Karpas-422 (cell line): ENCODE measurements at regions not wholly inside any gene's neighbourhood (a gene's known extent, or its start where the extent isn't known, plus 50 kb on each side); places are given as distances from the start of the nearest gene placed in this dataset.

ENCODE experiments used
- DNase-seq: peaks from one replicate; pipeline ENCODE4 v3.0.0-alpha.2; 2015
- H2AFZ ChIP-seq: fragments of 200-600 bp; sonication (generic); 2 replicates; pipeline ENCODE4 v1.6.1; 2014; ENCODE audit warnings: antibody characterized with exemption, low read length, mixed read lengths
- H3K27ac ChIP-seq: fragments of 200-600 bp; sonication (generic); 2 replicates; pipeline ENCODE4 v1.5.1; 2014; ENCODE audit warnings: mild to moderate bottlenecking, low read length, moderate library complexity
- H3K27me3 ChIP-seq: fragments of 200-600 bp; sonication (generic); 2 replicates; pipeline ENCODE4 v1.6.1; 2014; ENCODE audit warnings: low read length, mixed read lengths
- H3K36me3 ChIP-seq: fragments of 200-600 bp; sonication (generic); 2 replicates; pipeline ENCODE4 v1.6.1; 2014; ENCODE audit warnings: low read length, mixed read lengths; ENCODE audit not compliant: insufficient read depth
- H3K4me1 ChIP-seq: fragments of 200-600 bp; sonication (generic); 2 replicates; pipeline ENCODE4 v1.6.1; 2014; ENCODE audit warnings: mild to moderate bottlenecking, low read length, mixed read lengths
- H3K4me2 ChIP-seq: fragments of 200-600 bp; sonication (generic); 2 replicates; pipeline ENCODE4 v1.6.1; 2014; ENCODE audit warnings: low read length, low read depth, mild to moderate bottlenecking; ENCODE audit not compliant: poor library complexity, severe bottlenecking
- H3K4me3 ChIP-seq: fragments of 200-600 bp; sonication (generic); 2 replicates; pipeline ENCODE4 v1.5.1; 2014; ENCODE audit warnings: mild to moderate bottlenecking, antibody characterized with exemption, low read length, mixed read lengths
- H3K79me2 ChIP-seq: fragments of 200-600 bp; sonication (generic); 2 replicates; pipeline ENCODE4 v1.6.1; 2014; ENCODE audit warnings: mild to moderate bottlenecking, low read length, mixed read lengths
- H3K9ac ChIP-seq: fragments of 200-600 bp; sonication (generic); 2 replicates; pipeline ENCODE4 v1.6.0; 2014; ENCODE audit warnings: low read length
- H3K9me2 ChIP-seq: fragments of 200-600 bp; sonication (generic), shearing (Covaris generic); replicated peaks from 2 replicates; pipeline ENCODE4 v1.6.0; 2014; ENCODE audit warnings: mild to moderate bottlenecking, low read length, moderate library complexity; ENCODE audit not compliant: insufficient read depth
- H3K9me3 ChIP-seq: fragments of 300-700, 200-600 bp; sonication (generic); 2 replicates; pipeline ENCODE4 v1.6.1; 2014; ENCODE audit warnings: low read length, mixed read lengths
- H4K20me1 ChIP-seq: fragments of 200-600 bp; sonication (generic); 2 replicates; pipeline ENCODE4 v1.6.1; 2014; ENCODE audit warnings: mild to moderate bottlenecking, antibody characterized with exemption, low read length, low read depth; ENCODE audit not compliant: insufficient read depth

DNA sequence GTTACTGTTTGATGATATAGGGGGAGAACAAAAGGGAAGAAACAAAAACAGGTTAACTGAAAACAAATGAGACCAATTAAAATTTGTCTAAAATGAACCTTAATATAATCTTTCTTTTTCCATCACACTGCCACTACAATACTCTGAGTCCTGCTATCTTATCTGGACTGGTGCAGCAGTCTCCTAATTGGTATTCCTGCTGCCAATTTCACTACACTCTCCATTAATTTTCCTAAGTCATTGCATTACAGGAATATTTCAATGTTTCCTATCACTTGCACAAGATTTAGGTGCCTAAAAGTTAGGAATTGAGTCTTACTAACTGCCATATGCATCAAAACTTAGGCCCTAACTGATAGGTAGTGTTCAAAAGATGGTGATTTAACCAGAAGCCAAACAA lies 884.9 kb upstream of the MGAT4C start:
- H3K27me3 ChIP-seq: no peaks in the 10 kb centered on the region
- H3K4me2 ChIP-seq: no peak overlapping the region
- H3K79me2 ChIP-seq: no peaks in the 10 kb centered on the region
- H3K4me1 ChIP-seq: no peaks in the 10 kb centered on the region
- no peak overlapping the region for H3K9ac ChIP-seq
- H2AFZ ChIP-seq: no peak overlapping the region
- H3K9me3 ChIP-seq: peaks cover 19% of the 10 kb centered on the region
- no peak for DNase-seq
- H3K36me3 ChIP-seq: no peaks in the 10 kb centered on the region
- no peak overlapping the region for H3K27ac ChIP-seq
- no peaks in the 10 kb centered on the region for H3K9me2 ChIP-seq
- H4K20me1 ChIP-seq: no peaks in the 10 kb centered on the region
- H3K4me3 ChIP-seq: no peak overlapping the region

DNA sequence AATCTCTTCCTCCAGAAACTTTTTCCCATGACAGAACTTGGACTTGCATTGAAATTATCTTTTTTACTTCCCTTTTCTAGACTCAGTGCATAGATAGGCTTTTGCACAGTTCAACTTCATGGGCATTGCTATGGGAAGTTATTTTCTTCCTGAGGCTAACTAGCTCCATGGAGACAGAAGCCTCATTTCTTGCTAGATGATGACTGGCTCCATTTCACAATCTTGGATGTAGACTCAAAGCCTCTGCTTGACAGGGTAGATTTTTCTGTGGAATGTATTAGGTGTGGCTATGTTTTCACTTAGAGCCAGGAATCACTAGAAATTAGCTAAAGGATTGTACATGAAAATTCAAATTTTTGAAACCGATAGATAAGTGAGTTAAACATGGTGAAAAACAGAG lies 884.1 kb upstream of the MGAT4C start:
- no peak for DNase-seq
- H3K79me2 ChIP-seq: no peaks in the 10 kb centered on the region
- peaks cover 19% of the 10 kb centered on the region for H3K9me3 ChIP-seq
- H2AFZ ChIP-seq: no peak overlapping the region
- H3K4me1 ChIP-seq: no peaks in the 10 kb centered on the region
- no peaks in the 10 kb centered on the region for H3K9me2 ChIP-seq
- no peak overlapping the region for H3K4me2 ChIP-seq
- no peak overlapping the region for H3K27ac ChIP-seq
- H4K20me1 ChIP-seq: no peaks in the 10 kb centered on the region
- H3K4me3 ChIP-seq: no peak overlapping the region
- H3K27me3 ChIP-seq: no peaks in the 10 kb centered on the region
- no peaks in the 10 kb centered on the region for H3K36me3 ChIP-seq
- no peak overlapping the region for H3K9ac ChIP-seq

DNA sequence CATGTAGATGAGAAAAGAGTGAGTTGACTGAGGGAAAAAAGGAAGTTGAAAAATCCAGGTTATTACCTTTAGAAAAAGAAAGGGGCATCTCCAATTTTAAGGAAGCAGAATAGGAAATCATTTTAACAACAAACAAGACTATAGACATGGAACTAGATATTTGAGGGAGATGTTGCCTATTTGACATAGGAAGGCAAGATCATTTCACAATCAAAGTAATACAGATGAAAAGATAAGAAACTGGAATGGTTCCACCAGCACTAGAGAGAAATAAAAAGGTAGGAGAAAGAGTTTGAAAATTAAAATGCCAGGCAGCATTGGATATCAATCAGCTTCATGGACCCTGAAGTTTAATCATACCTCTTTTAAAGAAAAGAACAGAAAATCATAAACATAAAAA lies 881.0 kb upstream of the MGAT4C start:
- Histone ChIP-seq H3K36me3 (no peaks in the 10 kb centered on the region), H3K79me2 (no peaks in the 10 kb centered on the region), H3K27me3 (no peaks in the 10 kb centered on the region), H3K9me3 (peaks cover 27% of the 10 kb centered on the region), H2AFZ (no peak overlapping the region), H3K4me3 (no peak overlapping the region), H4K20me1 (no peaks in the 10 kb centered on the region), H3K4me2 (no peak overlapping the region), H3K9ac (no peak overlapping the region), H3K4me1 (no peaks in the 10 kb centered on the region), H3K27ac (no peak overlapping the region), H3K9me2 (0 out of 2 replicates have a peak, but pooled peaks cover 3% of the 10 kb centered on the region)
- DNase-seq: no peak

DNA sequence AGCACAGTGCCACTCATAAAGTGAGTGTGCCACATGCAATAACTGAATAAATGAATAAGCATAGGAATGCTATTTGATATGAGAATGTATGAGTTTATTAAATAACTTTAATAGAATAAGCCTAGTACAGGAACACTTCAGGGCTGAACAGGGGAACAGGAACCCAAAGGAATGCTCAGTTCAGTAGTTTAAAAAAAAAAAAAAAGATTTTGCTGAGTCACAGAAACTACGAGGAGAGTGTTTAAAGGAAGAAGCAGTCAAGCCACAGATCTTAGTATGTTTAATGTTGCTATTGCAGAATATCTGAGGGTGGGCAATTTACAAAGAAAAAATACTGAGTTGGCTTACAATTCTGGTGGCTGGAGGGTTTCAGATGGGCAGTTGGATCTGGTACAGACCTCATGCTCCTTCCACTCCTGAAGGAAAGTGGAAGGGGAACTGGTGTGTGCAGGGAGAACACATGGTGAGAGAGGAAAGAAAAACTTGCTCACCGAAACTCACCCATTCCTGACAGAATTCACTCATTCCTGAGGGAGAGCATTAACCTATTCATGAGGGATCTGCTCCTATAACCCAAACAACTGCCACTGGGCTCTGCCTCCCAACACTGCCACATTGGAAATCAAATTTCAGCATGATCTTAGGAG lies 880.3 kb upstream of the MGAT4C start:
- no peak overlapping the region for H3K9ac ChIP-seq
- H3K9me2 ChIP-seq: 0 out of 2 replicates have a peak, but pooled peaks cover 3% of the 10 kb centered on the region
- no peak overlapping the region for H3K4me2 ChIP-seq
- H3K4me1 ChIP-seq: no peaks in the 10 kb centered on the region
- no peaks in the 10 kb centered on the region for H3K79me2 ChIP-seq
- H3K9me3 ChIP-seq: peaks cover 30% of the 10 kb centered on the region
- H3K27ac ChIP-seq: no peak overlapping the region
- no peaks in the 10 kb centered on the region for H4K20me1 ChIP-seq
- H3K36me3 ChIP-seq: no peaks in the 10 kb centered on the region
- no peak for DNase-seq
- H3K27me3 ChIP-seq: no peaks in the 10 kb centered on the region
- no peak overlapping the region for H2AFZ ChIP-seq
- no peak overlapping the region for H3K4me3 ChIP-seq

DNA sequence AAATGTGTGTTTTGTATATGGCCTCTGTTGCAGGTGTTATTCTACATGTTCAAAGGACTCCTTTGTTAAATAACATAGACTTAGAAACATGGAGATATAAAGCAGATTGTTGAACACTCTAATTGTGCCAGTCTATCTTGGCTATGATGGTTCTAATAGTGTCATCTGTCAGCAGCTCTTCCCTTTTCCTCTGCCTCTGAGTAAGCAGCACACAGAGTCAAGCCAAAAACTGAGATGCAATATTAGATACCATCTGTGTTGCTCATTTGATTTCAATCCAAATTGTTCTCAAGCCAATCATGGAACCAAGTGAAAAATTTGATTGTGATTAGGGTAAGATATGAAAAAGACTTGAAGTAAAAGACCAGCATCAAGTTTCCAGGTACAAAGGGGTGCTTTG lies 871.1 kb upstream of the MGAT4C start:
- no peaks in the 10 kb centered on the region for H3K36me3 ChIP-seq
- DNase-seq: no peak

DNA sequence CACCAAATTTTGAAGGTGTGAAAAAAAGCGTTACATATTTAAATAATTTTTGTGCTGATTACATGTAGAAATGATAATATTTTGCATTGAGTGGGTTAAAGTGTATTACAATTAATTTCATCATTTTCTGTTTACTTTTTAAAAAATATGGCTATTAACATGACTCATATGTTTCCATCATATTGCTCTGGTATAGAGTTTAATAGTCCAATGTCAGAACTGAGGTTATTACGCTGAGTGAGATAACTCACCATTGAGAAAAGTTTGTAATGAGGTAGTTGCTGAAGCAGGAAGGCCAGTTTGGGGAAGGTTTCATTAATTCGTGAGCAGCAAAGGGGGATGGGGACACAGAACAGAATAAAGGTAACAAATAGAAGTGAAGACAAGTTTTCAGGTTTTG lies 865.7 kb upstream of the MGAT4C start:
- H2AFZ ChIP-seq: no peak overlapping the region
- H3K9ac ChIP-seq: no peak overlapping the region
- no peaks in the 10 kb centered on the region for H3K27me3 ChIP-seq
- no peaks in the 10 kb centered on the region for H4K20me1 ChIP-seq
- H3K4me2 ChIP-seq: no peak overlapping the region
- no peak overlapping the region for H3K4me3 ChIP-seq
- no peaks in the 10 kb centered on the region for H3K36me3 ChIP-seq
- no peak overlapping the region for H3K27ac ChIP-seq
- H3K4me1 ChIP-seq: no peaks in the 10 kb centered on the region
- H3K9me3 ChIP-seq: peaks cover 29% of the 10 kb centered on the region
- no peak for DNase-seq
- H3K79me2 ChIP-seq: no peaks in the 10 kb centered on the region
- H3K9me2 ChIP-seq: no peaks in the 10 kb centered on the region

More for the DNA sequence above, 871.1 kb upstream of the MGAT4C start:
- Histone ChIP-seq H3K4me2 (no peak overlapping the region), H3K27me3 (no peaks in the 10 kb centered on the region), H3K9ac (no peak overlapping the region), H4K20me1 (no peaks in the 10 kb centered on the region), H3K79me2 (no peaks in the 10 kb centered on the region), H3K9me2 (no peaks in the 10 kb centered on the region), H3K9me3 (peaks cover 35% of the 10 kb centered on the region), H3K27ac (no peak overlapping the region), H3K4me1 (no peaks in the 10 kb centered on the region), H2AFZ (no peak overlapping the region), H3K4me3 (no peak overlapping the region)

DNA sequence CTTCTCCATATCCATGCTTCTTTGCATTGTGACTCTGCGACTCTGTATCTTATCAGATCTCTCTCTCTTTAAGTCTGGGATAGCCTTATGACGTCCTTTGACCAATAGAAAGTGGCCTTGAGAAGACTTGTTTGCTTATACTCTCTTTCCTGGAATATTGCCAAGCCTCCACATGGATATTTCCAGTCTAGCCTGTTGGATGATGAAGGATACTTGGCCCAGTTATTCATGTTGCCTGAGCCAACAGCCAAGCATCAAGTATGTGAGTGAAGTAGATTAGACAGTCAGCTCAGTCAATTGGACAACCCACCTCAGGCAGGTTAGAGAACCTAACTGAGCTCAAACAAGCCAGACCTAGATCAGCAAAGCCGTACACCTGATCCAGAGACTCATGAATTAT lies 864.2 kb upstream of the MGAT4C start:
- H2AFZ ChIP-seq: no peak overlapping the region
- H3K4me2 ChIP-seq: no peak overlapping the region
- no peaks in the 10 kb centered on the region for H3K36me3 ChIP-seq
- H3K9ac ChIP-seq: no peak overlapping the region
- H3K27ac ChIP-seq: no peak overlapping the region
- no peaks in the 10 kb centered on the region for H3K79me2 ChIP-seq
- H4K20me1 ChIP-seq: no peaks in the 10 kb centered on the region
- H3K4me1 ChIP-seq: no peaks in the 10 kb centered on the region
- no peaks in the 10 kb centered on the region for H3K27me3 ChIP-seq
- H3K9me2 ChIP-seq: no peaks in the 10 kb centered on the region
- H3K9me3 ChIP-seq: peaks cover 30% of the 10 kb centered on the region
- DNase-seq: no peak
- H3K4me3 ChIP-seq: no peak overlapping the region

DNA sequence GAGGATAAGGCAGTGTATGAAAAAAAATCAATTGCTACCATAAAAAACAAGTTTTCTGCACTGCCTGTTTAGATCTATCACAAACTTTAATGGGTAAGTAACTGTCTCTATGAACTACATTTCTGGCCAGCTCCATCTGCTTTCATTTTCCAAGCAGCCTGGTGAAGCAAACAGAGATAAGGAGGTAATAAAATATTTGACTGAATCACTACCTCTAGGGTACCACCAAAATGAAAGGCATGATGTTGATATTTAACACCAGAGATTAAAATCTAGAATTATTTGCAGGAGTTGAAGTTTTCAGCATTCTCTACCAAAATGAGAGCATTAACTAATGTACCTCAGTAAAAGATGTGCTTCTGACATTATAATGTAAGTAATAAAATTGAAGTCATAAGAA lies 863.5 kb upstream of the MGAT4C start:
- Histone ChIP-seq H3K27ac (no peak overlapping the region), H3K4me1 (no peaks in the 10 kb centered on the region), H3K27me3 (no peaks in the 10 kb centered on the region), H4K20me1 (no peaks in the 10 kb centered on the region), H3K79me2 (no peaks in the 10 kb centered on the region), H2AFZ (no peak overlapping the region), H3K9ac (no peak overlapping the region), H3K4me3 (no peak overlapping the region), H3K36me3 (no peaks in the 10 kb centered on the region), H3K9me3 (peaks cover 24% of the 10 kb centered on the region), H3K9me2 (no peaks in the 10 kb centered on the region), H3K4me2 (no peak overlapping the region)
- no peak for DNase-seq

DNA sequence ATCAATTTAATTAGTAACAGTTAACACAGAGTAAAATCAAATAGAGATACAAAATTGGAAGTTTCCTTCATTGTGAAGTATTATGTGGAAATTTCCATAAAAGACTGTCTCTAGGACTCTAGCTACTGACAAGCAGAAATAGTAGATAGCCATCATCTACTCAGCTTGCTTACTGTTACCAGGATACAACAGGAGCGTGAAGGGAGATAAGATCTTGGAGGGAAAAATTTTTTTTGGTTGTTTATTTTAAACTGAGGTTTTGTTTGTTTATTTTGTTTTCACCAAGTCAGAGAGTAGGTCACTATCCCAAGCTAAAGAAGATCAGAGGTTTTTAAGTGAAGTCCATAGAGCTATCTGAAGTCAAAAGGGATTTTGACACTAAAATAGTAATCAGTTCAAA lies 861.3 kb upstream of the MGAT4C start:
- H3K4me1 ChIP-seq: no peaks in the 10 kb centered on the region
- H2AFZ ChIP-seq: no peak overlapping the region
- H3K4me2 ChIP-seq: no peak overlapping the region
- DNase-seq: no peak
- no peaks in the 10 kb centered on the region for H3K36me3 ChIP-seq
- H4K20me1 ChIP-seq: no peaks in the 10 kb centered on the region
- no peaks in the 10 kb centered on the region for H3K27me3 ChIP-seq
- no peaks in the 10 kb centered on the region for H3K9me2 ChIP-seq
- no peak overlapping the region for H3K4me3 ChIP-seq
- H3K79me2 ChIP-seq: no peaks in the 10 kb centered on the region
- H3K27ac ChIP-seq: no peak overlapping the region
- H3K9me3 ChIP-seq: peaks cover 16% of the 10 kb centered on the region
- no peak overlapping the region for H3K9ac ChIP-seq
